Kidney (tissue), 13 donors: ENCODE measurements at regions not wholly inside any gene's neighbourhood (a gene's known extent, or its start where the extent isn't known, plus 50 kb on each side); places are given as distances from the start of the nearest gene placed in this dataset.

Source experiments
- DNase-seq, 5 donors: peaks; one replicate each; pipeline ENCODE4 v3.0.0-alpha.2; 2013 to 2020
- FAIRE-seq: peaks from 2 replicates; lab custom pipeline; 2012; peaks lifted over from hg19 to GRCh38; lab: Jason Lieb, UNC
- H3K27ac ChIP-seq, 2 donors: one replicate each; pipeline ENCODE4 v1.7.0; 2013; ENCODE audit warnings: low read depth in 2 of 2, low read length in 2 of 2, inconsistent platforms in 1 of 2
- H3K27me3 ChIP-seq: one replicate; pipeline ENCODE4 v1.7.1; 2013; ENCODE audit warnings: low read length, inconsistent platforms; ENCODE audit not compliant: control insufficient read depth, insufficient read depth
- H3K36me3 ChIP-seq, 3 donors: one replicate each; pipeline versions ENCODE4 v1.7.0 to v1.7.1; 2013; ENCODE audit warnings: low read length in 3 of 3, control low read depth in 1 of 3, inconsistent platforms in 1 of 3; ENCODE audit not compliant: insufficient read depth in 3 of 3, control insufficient read depth in 2 of 3
- H3K4me1 ChIP-seq, 3 donors: one replicate each; pipeline versions ENCODE4 v1.7.0 to v1.7.1; 2013; ENCODE audit warnings: low read length in 3 of 3, inconsistent platforms in 1 of 3, low read depth in 1 of 3; ENCODE audit not compliant: control insufficient read depth in 2 of 3, insufficient read depth in 2 of 3
- H3K4me3 ChIP-seq, 3 donors: one replicate each; pipeline versions ENCODE4 v1.7.0 to v1.8.1; 2013; ENCODE audit warnings: low read length in 3 of 3, control low read depth in 1 of 3, inconsistent platforms in 1 of 3
- H3K9ac ChIP-seq, 3 donors: one replicate each; pipeline versions ENCODE4 v1.7.0 to v1.7.1; 2013; ENCODE audit warnings: low read length in 3 of 3, control low read depth in 1 of 3, inconsistent platforms in 1 of 3
- H3K9me3 ChIP-seq, 3 donors: one replicate each; pipeline versions ENCODE4 v1.7.0 to v1.7.1; 2013; ENCODE audit warnings: low read length in 3 of 3, control low read depth in 1 of 3, inconsistent platforms in 1 of 3; ENCODE audit not compliant: control insufficient read depth in 2 of 3, insufficient read depth in 1 of 3
- intact Hi-C: fragments of 100-400 bp; cut with DNase I; formaldehyde crosslinking; loops from one replicate; pipeline ENCODE4 v1.11.1; 2022
- TF ChIP-seq, protein P1 (sequence below): IDR thresholded peaks from 3 replicates; pipeline ENCODE4 v1.5.1; 2012; ENCODE audit warnings: mild to moderate bottlenecking, moderate library complexity, borderline replicate concordance; ENCODE audit not compliant: insufficient read depth; ENCODE audit errors: extremely low read depth
- donor health status: control.
- donor health status: control.
- donor health status: control.
- donor health status: control.
- donor health status: control.
- donor health status: DM: yes; HTN: yes; CAD: no.
- donor health status: Normal renal cell carcinoma (clear cell type).

DNA sequence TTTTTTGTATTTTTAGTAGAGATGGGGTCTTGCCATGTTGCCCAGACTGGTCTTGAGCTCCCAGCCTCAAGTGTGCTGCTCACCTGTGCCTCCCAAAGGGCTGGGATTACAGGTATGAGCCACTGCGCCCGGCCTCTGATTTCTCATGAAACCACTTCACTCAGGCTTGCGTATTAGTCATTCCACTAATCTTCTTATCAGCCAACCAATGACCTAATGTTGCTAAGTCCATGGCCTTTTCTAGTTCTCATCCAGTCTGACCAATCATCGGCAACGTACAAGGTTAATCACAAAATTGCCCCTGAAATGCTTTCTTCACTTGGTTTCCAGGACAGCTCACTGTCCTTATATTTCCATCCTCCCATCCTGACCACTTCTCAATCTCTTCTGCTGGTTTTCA is 605.3 kb upstream of the SLC10A2 start:
- no peak overlapping the region for H3K4me3 ChIP-seq
- TF ChIP-seq, protein P1, sequence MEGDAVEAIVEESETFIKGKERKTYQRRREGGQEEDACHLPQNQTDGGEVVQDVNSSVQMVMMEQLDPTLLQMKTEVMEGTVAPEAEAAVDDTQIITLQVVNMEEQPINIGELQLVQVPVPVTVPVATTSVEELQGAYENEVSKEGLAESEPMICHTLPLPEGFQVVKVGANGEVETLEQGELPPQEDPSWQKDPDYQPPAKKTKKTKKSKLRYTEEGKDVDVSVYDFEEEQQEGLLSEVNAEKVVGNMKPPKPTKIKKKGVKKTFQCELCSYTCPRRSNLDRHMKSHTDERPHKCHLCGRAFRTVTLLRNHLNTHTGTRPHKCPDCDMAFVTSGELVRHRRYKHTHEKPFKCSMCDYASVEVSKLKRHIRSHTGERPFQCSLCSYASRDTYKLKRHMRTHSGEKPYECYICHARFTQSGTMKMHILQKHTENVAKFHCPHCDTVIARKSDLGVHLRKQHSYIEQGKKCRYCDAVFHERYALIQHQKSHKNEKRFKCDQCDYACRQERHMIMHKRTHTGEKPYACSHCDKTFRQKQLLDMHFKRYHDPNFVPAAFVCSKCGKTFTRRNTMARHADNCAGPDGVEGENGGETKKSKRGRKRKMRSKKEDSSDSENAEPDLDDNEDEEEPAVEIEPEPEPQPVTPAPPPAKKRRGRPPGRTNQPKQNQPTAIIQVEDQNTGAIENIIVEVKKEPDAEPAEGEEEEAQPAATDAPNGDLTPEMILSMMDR, result no peak
- H3K9ac ChIP-seq, result no peak overlapping the region
- H3K27me3 ChIP-seq, result no peaks in the 10 kb centered on the region
- intact Hi-C loops, result no loop called here
- no peak for FAIRE-seq
- H3K4me1 ChIP-seq, result no peaks in the 10 kb centered on the region
- H3K9me3 ChIP-seq, result no peaks in the 10 kb centered on the region
- H3K36me3 ChIP-seq, result no peaks in the 10 kb centered on the region
- DNase-seq, result no peak
- H3K27ac ChIP-seq, result no peak overlapping the region

DNA sequence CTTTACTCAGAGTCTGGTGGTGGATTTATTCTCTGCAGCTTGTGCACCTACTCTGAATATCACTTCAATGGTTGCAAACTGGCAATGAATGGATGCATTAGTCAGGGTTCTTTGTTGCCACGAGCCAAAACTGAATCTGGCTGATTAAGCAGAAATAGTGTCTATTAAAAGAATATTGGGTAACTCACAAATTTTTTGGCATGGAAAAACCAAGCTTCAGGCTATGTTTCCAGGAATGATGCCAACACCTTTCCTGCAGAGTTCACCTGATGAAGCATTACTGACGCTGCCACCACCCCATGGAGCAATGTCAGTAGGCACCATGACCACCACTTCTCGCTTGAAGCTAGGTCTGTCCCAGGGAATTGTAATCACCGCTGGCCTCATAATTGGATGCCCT is 597.8 kb upstream of the SLC10A2 start:
- FAIRE-seq (no peak), DNase-seq (no peak)
- Histone ChIP-seq H3K9me3 (no peaks in the 10 kb centered on the region), H3K4me1 (no peaks in the 10 kb centered on the region), H3K27me3 (no peaks in the 10 kb centered on the region), H3K9ac (no peak overlapping the region), H3K36me3 (no peaks in the 10 kb centered on the region), H3K4me3 (no peak overlapping the region), H3K27ac (no peak overlapping the region)
- TF ChIP-seq, protein P1, result no peak
- intact Hi-C loops, result no loop called here

GRCh38 chr13:103656311-103656710 is 590.1 kb upstream of the SLC10A2 start:
- Histone ChIP-seq H3K4me3 (no peak overlapping the region), H3K9ac (no peak overlapping the region), H3K9me3 (no peaks in the 10 kb centered on the region), H3K27me3 (no peaks in the 10 kb centered on the region), H3K36me3 (no peaks in the 10 kb centered on the region), H3K4me1 (no peaks in the 10 kb centered on the region), H3K27ac (no peak overlapping the region)
- intact Hi-C loops, result no loop called here
- no peak for FAIRE-seq
- TF ChIP-seq, protein P1, result no peak
- DNase-seq, result no peak

GRCh38 chr13:103640606-103641005 is 574.4 kb upstream of the SLC10A2 start:
- no peak overlapping the region for H3K4me3 ChIP-seq
- no peaks in the 10 kb centered on the region for H3K9me3 ChIP-seq
- no peak for DNase-seq
- H3K27ac ChIP-seq, result no peak overlapping the region
- H3K36me3 ChIP-seq, result no peaks in the 10 kb centered on the region
- H3K27me3 ChIP-seq, result no peaks in the 10 kb centered on the region
- TF ChIP-seq, protein P1, result no peak
- intact Hi-C loops, result no loop called here
- H3K9ac ChIP-seq, result no peak overlapping the region
- no peak for FAIRE-seq
- peaks cover 0 to 2% (median 0%) of the 10 kb centered on the region in 3 donors for H3K4me1 ChIP-seq
